Hepatocyte (in vitro differentiated cells): ENCODE measurements at regions not wholly inside any gene's neighbourhood (a gene's known extent, or its start where the extent isn't known, plus 50 kb on each side); places are given as distances from the start of the nearest gene placed in this dataset.

Experiments
- CTCF ChIP-seq: fragments of 200-600 bp; sonication (generic); IDR thresholded peaks from 2 replicates; pipeline ENCODE4 v1.5.1; 2016; ENCODE audit warnings: antibody characterized with exemption, mild to moderate bottlenecking; ENCODE audit not compliant: poor library complexity
- EZH2 ChIP-seq: fragments of 200-600 bp; sonication (generic); IDR thresholded peaks from 2 replicates; pipeline ENCODE4 v1.6.1; 2016; ENCODE audit warnings: antibody characterized with exemption, mild to moderate bottlenecking, borderline replicate concordance
- EZH2phosphoT487 ChIP-seq: fragments of 200-600 bp; sonication (generic); IDR thresholded peaks from one replicate; pipeline ENCODE4 v1.6.1; 2018; ENCODE audit warnings: antibody characterized with exemption, mild to moderate bottlenecking, low read depth, moderate library complexity; ENCODE audit not compliant: unreplicated experiment, severe bottlenecking

DNA sequence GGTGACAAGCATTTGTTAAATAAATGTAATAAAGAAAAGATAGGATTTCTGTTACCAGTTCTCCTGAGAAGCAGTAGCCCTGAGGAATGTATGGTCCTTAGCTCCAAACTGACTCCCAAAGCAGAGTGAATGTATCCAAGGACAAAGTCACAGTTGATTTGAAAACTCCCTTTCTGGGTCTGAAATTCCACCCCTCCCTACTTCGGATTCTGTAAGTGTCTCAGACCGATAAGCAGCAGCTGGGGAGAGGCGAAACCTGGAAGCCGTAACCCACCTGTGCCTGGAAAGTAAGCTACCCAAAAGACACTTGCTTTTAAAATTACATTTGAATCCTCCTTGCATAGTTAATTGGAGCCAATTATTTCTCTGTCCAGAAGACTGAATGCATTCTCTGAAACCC, 122.9 kb upstream of the FRMD4A start:
- TF ChIP-seq CTCF = no peak
- TF ChIP-seq EZH2 = no peak
- no peak for TF ChIP-seq EZH2phosphoT487
